GM19351 (cell line): ENCODE measurements at regions not wholly inside any gene's neighbourhood (a gene's known extent, or its start where the extent isn't known, plus 50 kb on each side); places are given as distances from the start of the nearest gene placed in this dataset.
"Not testable (repeated sequence)": the region's sequence is repeated elsewhere in the genome, so short reads cannot be mapped to it uniquely, and the experiment has no call there.

Source experiments
- ATAC-seq: cut with Tn5 transposase; IDR thresholded peaks from one replicate; pipeline ENCODE4 v1.9.1; 2021; ENCODE audit warnings: mild to moderate bottlenecking, moderate library complexity; ENCODE audit not compliant: unreplicated experiment

- no peak for ATAC-seq
These were observed 378.7 kb upstream of the ZFHX3 start for GRCh38 chr16:73426433-73427160.

DNA sequence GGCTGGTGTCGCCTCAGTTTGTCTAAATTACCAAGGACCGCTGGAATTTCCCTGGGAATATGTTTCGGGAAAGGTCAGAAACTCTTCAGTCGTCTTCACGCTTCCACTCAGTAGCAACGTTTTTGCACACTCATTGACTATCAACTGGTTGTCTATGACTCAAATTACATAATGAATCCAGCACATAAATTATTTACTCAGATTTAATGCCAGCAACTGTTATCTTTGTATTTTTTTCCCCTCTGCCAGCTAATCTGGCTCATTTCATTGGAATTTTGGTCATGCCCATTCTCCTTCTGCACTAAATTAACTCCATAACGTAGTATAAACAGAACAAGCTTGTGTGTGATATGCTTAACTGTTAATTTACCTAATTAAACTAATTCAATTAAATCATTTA, 372.7 kb upstream of the ZFHX3 start:
- ATAC-seq: no peak

DNA sequence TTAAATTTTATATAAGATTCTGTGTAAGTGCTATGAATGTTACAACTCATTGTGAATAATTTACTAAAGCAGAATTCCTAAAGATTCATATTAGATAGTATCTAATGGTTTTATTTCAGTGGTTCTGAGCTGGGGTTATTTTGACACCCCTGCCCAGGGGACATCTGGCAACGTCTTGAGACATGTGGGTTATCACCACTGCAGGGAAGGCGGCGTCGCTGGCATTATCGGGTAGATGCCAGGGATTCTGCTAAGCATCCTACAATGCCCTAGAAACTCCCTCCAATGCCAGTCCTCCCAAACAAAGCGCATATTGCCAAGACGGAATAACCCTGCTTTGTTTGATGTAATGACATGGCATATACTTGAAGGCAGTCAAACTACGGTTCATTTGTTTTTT, 372.3 kb upstream of the ZFHX3 start:
- no peak for ATAC-seq

GRCh38 chr16:73418691-73419090, 370.8 kb upstream of the ZFHX3 start:
- ATAC-seq: no peak

DNA sequence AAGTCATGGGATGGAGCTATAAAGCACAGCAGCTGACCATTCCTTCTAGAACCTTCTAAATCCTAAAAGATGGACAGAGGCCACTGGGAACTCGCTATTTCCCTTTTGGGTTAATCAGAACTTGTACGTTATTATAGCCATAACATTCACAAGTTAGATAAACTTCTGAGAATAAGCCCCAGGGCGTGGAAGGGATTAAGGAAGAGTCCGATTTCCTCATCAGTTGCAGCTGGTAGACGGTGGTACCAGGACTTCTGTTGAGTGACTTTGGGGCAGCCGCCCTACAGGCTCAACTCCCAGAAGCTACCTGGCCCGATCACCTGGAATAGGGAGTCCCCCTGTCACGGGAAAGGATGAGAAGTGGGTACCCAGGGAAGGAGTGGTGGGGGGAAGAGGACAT, 370.1 kb upstream of the ZFHX3 start:
- ATAC-seq: no peak

DNA sequence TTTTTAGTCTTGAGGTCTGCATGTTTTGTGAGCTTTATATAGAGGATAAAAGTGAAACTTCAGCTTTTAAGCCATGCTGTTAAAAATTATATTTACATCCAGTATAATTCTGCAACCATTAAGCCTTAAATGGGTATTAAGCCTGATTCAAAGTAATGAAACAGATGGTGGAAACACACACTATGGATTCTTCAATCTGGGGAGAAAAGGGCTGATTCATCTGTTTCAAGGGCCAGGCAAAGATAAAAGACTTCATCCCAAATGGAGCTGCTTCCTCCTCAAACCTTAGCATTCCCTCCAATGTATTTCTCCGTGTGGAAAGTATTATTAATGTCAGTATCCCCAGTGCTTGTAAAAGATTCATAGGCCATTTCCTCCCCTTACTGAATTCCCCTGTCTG, 367.4 kb upstream of the ZFHX3 start:
- no peak for ATAC-seq

DNA sequence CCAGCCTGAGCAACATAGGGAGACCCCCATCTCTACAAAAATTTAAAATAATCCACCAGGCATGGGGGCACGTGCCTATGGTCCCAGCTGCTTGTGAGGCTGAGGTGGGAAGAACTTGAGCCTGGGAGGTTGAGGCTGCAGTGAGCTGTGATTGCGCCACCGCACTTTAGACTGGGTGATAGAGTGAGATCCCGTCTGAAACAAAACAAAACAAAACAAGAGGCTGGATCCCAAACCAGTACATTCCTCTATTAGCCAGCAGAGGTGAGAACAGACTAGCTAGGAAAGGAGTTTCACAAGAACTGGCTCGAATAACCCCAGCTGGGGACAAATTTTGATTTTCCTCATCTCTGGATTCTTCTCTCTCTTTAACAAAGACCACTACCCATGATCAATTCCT, 366.7 kb upstream of the ZFHX3 start:
- no peak for ATAC-seq

GRCh38 chr16:73413830-73414190, 365.9 kb upstream of the ZFHX3 start:
- no peak for ATAC-seq

DNA sequence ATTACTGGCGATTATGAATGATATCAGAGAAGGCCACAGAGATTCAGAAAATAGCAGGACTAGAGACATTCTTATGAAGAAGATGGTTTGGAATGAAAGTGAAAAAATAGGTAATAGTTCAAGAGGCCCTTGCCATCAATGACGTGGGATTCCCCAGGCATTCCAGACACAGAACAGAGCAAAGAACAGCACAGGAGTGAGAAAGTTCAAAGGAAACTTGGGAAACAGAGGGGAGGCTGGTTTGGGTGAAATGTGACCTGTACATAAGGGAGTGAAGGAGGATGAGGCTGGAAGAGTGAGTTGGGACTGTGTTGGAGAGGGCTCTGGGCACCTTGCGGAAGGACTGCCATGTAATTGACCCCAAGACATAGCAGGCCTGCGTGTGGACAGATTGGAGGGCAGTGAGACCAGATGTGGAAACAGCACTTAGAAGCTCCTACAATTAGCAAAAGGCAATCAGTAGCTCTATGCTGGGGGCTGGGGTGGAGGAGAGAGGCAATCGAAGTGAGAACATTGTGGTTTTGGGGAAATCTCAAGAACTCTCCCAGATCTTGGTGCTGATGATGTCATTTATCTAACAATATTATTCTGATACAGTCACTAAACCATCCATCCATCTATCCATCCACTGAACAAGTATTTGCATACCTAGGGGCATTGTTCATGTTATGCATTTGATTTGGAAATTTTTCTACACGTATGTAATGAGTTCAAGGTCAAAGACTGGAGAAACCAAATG, 365.3 kb upstream of the ZFHX3 start:
- no peak for ATAC-seq

- ATAC-seq: no peak
These were observed 364.5 kb upstream of the ZFHX3 start for GRCh38 chr16:73412416-73412815.

GRCh38 chr16:73408716-73409115, 360.8 kb upstream of the ZFHX3 start:
- no peak for ATAC-seq

- ATAC-seq: no peak
These were observed 360.4 kb upstream of the ZFHX3 start for GRCh38 chr16:73408311-73408710.

DNA sequence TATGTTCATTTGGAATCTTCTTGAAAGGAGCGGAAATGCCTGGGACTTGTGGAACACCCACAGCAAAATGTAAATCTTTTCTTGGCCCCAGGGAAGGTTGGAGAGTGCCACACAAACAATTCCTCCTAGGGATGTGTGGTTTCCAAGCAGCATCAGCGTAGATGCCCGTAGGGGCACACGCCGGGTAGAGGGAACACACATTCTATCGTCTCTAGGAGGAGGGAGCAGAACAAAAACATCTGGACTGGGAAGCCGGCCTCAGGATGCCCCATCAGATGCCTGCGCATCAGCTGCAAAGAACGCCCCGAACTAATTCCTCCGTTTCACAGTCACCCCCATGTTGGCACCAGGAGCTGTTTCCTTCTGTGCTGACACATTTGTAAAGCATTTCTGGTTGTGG, 357.9 kb upstream of the ZFHX3 start:
- ATAC-seq: no peak

- no peak for ATAC-seq
These were observed 356.1 kb upstream of the ZFHX3 start for GRCh38 chr16:73404001-73404400.

- no peak for ATAC-seq
These were observed 355.4 kb upstream of the ZFHX3 start for GRCh38 chr16:73403291-73403690.

DNA sequence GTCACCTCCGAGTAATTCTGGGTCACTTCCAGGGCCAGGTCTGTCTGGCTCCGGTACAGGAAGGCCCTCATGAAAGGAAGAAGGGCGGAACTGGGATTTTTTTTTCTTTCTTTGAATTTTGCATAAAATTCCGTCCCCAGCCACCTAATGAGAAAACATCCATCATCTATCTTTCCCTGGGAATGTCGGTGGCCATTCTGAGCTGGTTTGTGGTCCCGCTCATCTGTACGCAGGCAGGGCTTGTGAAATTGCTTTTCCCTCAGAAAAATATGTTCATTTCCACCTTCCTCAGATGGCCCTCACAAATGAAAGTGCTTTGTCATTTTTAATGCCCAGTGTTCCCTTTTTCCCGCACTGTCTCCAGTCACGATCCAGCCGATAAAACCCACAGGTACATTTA, 353.0 kb upstream of the ZFHX3 start:
- ATAC-seq: no peak

DNA sequence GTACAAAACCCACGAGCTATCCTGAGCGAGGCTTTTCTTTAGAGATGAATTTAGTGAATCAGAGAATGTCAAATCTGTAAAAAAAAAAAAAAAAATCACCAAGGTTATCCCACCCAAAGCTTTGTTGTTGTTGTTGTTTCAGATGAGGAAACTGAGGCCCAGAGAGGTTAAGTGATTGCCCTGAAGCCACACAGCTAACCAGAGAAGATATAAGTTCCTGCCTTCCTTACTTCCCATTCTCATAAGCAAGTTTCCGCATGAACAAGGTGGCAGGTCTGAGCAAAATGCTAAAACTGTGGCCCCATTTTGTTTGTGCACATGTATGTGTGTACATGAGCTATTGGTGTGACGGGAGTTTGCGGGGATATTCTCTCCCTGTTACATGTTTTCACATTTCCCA, 352.1 kb upstream of the ZFHX3 start:
- ATAC-seq: no peak

DNA sequence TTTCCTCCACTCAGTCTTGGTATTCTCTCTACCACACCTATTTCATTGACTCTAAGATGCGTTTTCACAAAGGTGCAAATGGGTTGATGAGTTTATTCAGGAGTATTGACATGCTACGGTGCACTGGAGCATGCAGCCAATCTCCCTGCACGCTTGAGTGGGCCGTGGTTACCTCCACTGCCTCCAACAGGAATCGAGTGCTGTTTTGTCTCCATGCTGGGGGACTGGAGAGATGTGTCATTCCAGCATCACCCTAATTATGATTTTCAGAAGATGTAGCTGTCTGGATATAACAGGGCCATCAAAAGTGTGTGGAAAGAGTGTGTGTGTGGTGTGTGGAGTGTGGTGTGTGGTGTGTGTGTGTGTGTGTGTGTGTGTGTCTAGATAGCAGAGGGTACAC, 351.6 kb upstream of the ZFHX3 start:
- ATAC-seq: no peak

GRCh38 chr16:73398604-73399003, 350.7 kb upstream of the ZFHX3 start:
- not testable (repeated sequence) for ATAC-seq

- no peak for ATAC-seq
These were observed 348.6 kb upstream of the ZFHX3 start for GRCh38 chr16:73396556-73396955.

DNA sequence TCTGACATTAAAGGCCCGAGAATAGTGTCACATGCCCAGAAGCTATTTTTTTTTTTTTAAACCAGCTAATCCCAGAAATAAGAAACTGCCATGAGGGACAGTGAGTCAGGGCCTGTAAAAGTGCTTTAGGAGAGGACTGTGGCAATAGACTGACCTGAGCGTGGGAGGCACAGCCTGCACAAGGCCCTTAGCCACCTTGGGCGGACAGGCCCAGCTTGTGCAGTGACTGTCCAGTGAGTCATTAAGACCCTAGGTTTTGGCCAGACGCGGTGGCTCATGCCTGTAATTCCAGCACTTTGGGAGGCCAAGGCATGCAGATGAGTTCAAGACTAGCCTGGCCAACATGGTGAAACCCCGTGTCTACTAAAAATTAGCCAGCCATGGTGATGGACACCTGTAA, 343.0 kb upstream of the ZFHX3 start:
- no peak for ATAC-seq

GRCh38 chr16:73390491-73390890, 342.6 kb upstream of the ZFHX3 start:
- no peak for ATAC-seq

GRCh38 chr16:73389085-73389484, 341.2 kb upstream of the ZFHX3 start:
- no peak for ATAC-seq
